PC-9 (cell line): ENCODE measurements at regions not wholly inside any gene's neighbourhood (a gene's known extent, or its start where the extent isn't known, plus 50 kb on each side); places are given as distances from the start of the nearest gene placed in this dataset.

Experiments
- BruUV-seq: library from RNA; stranded (reverse); fragments of 400-500 nt; replicated peaks from 2 replicates; lab custom pipeline; 2021; lab: Mats Ljungman, UMichigan
- CTCF ChIA-PET: fragments of 300-600 bp; sonication (Branson Sonifier 250); formaldehyde crosslinking; loops from one replicate; lab custom pipeline; 2022; ENCODE audit warnings: antibody characterized with exemption; lab: Charles Lee
- POLR2A ChIA-PET: fragments of 300-600 bp; sonication (Branson Sonifier 250); formaldehyde crosslinking; loops from one replicate; lab custom pipeline; 2022; ENCODE audit warnings: antibody characterized with exemption; ENCODE audit not compliant: unreplicated experiment; lab: Charles Lee
- DNase-seq, 2 experiments: peaks; one replicate each; pipeline versions ENCODE4 v3.0.0 to v3.0.0-alpha.2; 2015 to 2022; ENCODE audit warnings: mixed read lengths in 1 of 2
- H2AFZ ChIP-seq: fragments of 200-600 bp; sonication (generic); 2 replicates; pipeline ENCODE4 v1.8.1; 2017; ENCODE audit warnings: antibody characterized with exemption
- H3F3A ChIP-seq: fragments of 200-600 bp; sonication (generic); 2 replicates; pipeline ENCODE4 v1.8.1; 2017; ENCODE audit warnings: antibody characterized with exemption, mild to moderate bottlenecking, low read depth; ENCODE audit not compliant: insufficient read depth
- H3K27ac ChIP-seq: fragments of 200-600 bp; sonication (generic); 2 replicates; pipeline ENCODE4 v1.6.1; 2016; ENCODE audit warnings: mixed run types
- H3K27me3 ChIP-seq: fragments of 200-600 bp; sonication (generic); 2 replicates; pipeline ENCODE4 v1.6.1; 2016; ENCODE audit warnings: low read depth, mixed run types; ENCODE audit not compliant: insufficient read depth
- H3K36me3 ChIP-seq: fragments of 200-600 bp; sonication (generic); 2 replicates; pipeline ENCODE4 v1.6.1; 2016; ENCODE audit warnings: low read depth, mixed run types
- H3K4me1 ChIP-seq: fragments of 200-600 bp; sonication (generic); replicated peaks from 2 replicates; pipeline ENCODE4 v1.6.1; 2016; ENCODE audit warnings: mixed run types; ENCODE audit not compliant: insufficient read depth
- H3K4me2 ChIP-seq: fragments of 200-600 bp; sonication (generic); 2 replicates; pipeline ENCODE4 v1.6.1; 2017; ENCODE audit warnings: mixed run types
- H3K4me3 ChIP-seq: fragments of 200-600 bp; sonication (generic); 2 replicates; pipeline ENCODE4 v1.6.1; 2016; ENCODE audit warnings: mixed run types
- H3K79me2 ChIP-seq: fragments of 200-600 bp; sonication (generic); 2 replicates; pipeline ENCODE4 v1.6.1; 2017; ENCODE audit warnings: low read depth, mixed run types
- H3K9me2 ChIP-seq: fragments of 200-600 bp; sonication (generic); 2 replicates; pipeline ENCODE4 v1.8.1; 2017; ENCODE audit warnings: mild to moderate bottlenecking; ENCODE audit not compliant: insufficient read depth
- H3K9me3 ChIP-seq: fragments of 200-600 bp; sonication (generic); 2 replicates; pipeline ENCODE4 v1.8.1; 2016; ENCODE audit warnings: low read depth; ENCODE audit not compliant: insufficient read depth
- H4K20me1 ChIP-seq: fragments of 200-600 bp; sonication (generic); 2 replicates; pipeline ENCODE4 v1.8.1; 2017; ENCODE audit not compliant: insufficient read depth
- CTCF ChIP-seq: fragments of 200-600 bp; sonication (generic); conservative IDR thresholded peaks from 2 replicates; pipeline ENCODE4 v1.6.1; 2017; ENCODE audit warnings: mixed run types, antibody characterized with exemption, mild to moderate bottlenecking, moderate library complexity
- EZH2 ChIP-seq: fragments of 200-600 bp; sonication (generic); IDR thresholded peaks from 2 replicates; pipeline ENCODE4 v1.8.0; 2017; ENCODE audit warnings: antibody characterized with exemption, low read depth
- intact Hi-C: fragments of 100-400 bp; cut with micrococcal nuclease; formaldehyde crosslinking; loops from one replicate; pipeline ENCODE4 v1.10.0; 2022; ENCODE audit not compliant: unreplicated experiment

- Histone ChIP-seq H3K36me3 (no peaks in the 10 kb centered on the region), H3K4me3 (no peak overlapping the region), H3K79me2 (no peaks in the 10 kb centered on the region), H3K27ac (no peak overlapping the region), H3K27me3 (no peaks in the 10 kb centered on the region), H4K20me1 (no peaks in the 10 kb centered on the region), H3K4me1 (no peaks in the 10 kb centered on the region), H3K9me2 (no peaks in the 10 kb centered on the region), H3K9me3 (no peaks in the 10 kb centered on the region), H3K4me2 (no peak overlapping the region), H3F3A (no peaks in the 10 kb centered on the region), H2AFZ (no peak overlapping the region)
- ChIA-PET CTCF (no interaction called here), POLR2A (no interaction called here)
- BruUV-seq, result no TSS peak
- no peak for DNase-seq
- intact Hi-C loops, result no loop called here
- TF ChIP-seq EZH2, result no peak
- no peak for TF ChIP-seq CTCF
Observed at GRCh38 chr9:1757186-1757585, 258.0 kb upstream of the SMARCA2 start.

- H4K20me1 ChIP-seq, result no peaks in the 10 kb centered on the region
- no TSS peak for BruUV-seq
- H3K9me3 ChIP-seq, result no peaks in the 10 kb centered on the region
- TF ChIP-seq CTCF, result no peak
- no peak for TF ChIP-seq EZH2
- H3K27ac ChIP-seq, result no peak overlapping the region
- ChIA-PET CTCF (no interaction called here), POLR2A (no interaction called here)
- no peaks in the 10 kb centered on the region for H3K36me3 ChIP-seq
- H2AFZ ChIP-seq, result no peak overlapping the region
- intact Hi-C loops, result no loop called here
- H3K4me1 ChIP-seq, result no peaks in the 10 kb centered on the region
- no peak for DNase-seq
- H3K9me2 ChIP-seq, result no peaks in the 10 kb centered on the region
- H3K27me3 ChIP-seq, result no peaks in the 10 kb centered on the region
- no peaks in the 10 kb centered on the region for H3F3A ChIP-seq
- no peaks in the 10 kb centered on the region for H3K79me2 ChIP-seq
- no peak overlapping the region for H3K4me2 ChIP-seq
- H3K4me3 ChIP-seq, result no peak overlapping the region
Observed at GRCh38 chr9:1759009-1759408, 256.1 kb upstream of the SMARCA2 start.

- H3K27me3 ChIP-seq, result no peaks in the 10 kb centered on the region
- H4K20me1 ChIP-seq, result no peaks in the 10 kb centered on the region
- H2AFZ ChIP-seq, result no peak overlapping the region
- intact Hi-C loops, result no loop called here
- no peaks in the 10 kb centered on the region for H3K79me2 ChIP-seq
- TF ChIP-seq CTCF (no peak), EZH2 (no peak)
- H3K4me3 ChIP-seq, result no peak overlapping the region
- H3K9me3 ChIP-seq, result no peaks in the 10 kb centered on the region
- BruUV-seq, result no TSS peak
- ChIA-PET POLR2A (no interaction called here), CTCF (no interaction called here)
- peak in 1 of 2 experiments; percentile 33 for DNase-seq
- H3K36me3 ChIP-seq, result no peaks in the 10 kb centered on the region
- no peaks in the 10 kb centered on the region for H3F3A ChIP-seq
- no peaks in the 10 kb centered on the region for H3K9me2 ChIP-seq
- H3K4me2 ChIP-seq, result no peak overlapping the region
- no peaks in the 10 kb centered on the region for H3K4me1 ChIP-seq
- no peak overlapping the region for H3K27ac ChIP-seq
Observed at GRCh38 chr9:1759771-1760300, 255.3 kb upstream of the SMARCA2 start.
